GM18502 (cell line): ENCODE measurements at regions not wholly inside any gene's neighbourhood (a gene's known extent, or its start where the extent isn't known, plus 50 kb on each side); places are given as distances from the start of the nearest gene placed in this dataset.

ENCODE experiments used
- ATAC-seq: cut with Tn5 transposase; IDR thresholded peaks from one replicate; pipeline ENCODE4 v1.9.1; 2021; ENCODE audit warnings: mild to moderate bottlenecking; ENCODE audit not compliant: unreplicated experiment, poor library complexity

DNA sequence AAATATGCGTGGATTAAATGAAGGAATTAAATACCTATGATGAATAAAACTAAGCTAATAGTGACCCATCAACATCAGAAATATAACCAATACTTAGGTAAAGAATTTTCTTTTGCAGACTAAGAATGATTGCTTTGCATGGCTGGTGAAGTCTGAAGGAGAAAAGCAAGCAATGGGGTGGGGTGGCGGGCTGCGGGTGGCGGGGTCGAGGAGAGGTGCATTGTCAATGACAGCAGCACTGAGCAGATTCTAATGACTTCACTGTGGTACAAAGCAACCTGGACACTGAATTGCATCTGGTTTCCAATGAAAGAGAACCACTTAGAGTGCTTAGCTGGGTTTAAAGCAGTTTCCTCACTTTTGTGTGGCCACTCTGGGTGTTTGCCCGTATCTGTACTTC is 171.5 kb upstream of the IL12A start:
- ATAC-seq, result no peak

DNA sequence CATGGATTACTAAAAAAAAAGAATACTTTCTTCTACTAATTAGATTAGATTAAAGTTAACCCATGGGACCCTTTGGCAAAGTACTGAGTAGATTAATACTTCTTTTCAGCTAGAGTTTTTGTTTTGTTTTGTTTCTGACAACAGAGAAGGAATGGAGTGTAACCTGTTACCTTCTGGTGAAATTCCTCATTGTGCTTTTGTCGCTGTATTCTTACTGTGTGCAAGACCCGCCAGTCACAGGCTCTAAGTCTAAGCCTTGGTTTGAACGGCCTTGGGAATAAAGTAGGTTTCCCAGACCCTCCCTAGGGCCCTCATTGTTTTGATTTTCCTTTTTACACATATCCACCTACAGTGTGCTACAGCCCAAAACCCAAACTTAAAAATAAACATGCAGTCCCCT is 171.1 kb upstream of the IL12A start:
- no peak for ATAC-seq

DNA sequence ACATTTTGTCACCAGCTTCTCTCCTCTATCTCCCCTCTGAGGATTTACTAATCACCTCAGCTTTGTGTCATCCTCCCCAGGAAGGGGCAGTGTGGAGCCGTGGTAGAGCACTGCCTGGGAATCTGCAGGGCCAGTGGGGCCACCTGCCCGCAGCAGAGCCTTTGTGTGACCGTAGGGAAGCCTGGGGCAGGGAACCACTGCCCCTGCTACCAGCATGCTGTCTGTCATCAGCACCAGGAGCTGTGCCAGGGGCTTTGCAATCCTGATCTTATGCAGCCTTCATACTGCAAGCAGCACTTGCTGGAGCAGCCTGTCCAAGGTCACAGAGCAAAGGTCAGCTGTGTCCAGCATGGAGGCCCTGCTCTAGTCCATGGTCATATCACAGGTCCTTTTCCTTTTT is 170.2 kb upstream of the IL12A start:
- ATAC-seq, result no peak

DNA sequence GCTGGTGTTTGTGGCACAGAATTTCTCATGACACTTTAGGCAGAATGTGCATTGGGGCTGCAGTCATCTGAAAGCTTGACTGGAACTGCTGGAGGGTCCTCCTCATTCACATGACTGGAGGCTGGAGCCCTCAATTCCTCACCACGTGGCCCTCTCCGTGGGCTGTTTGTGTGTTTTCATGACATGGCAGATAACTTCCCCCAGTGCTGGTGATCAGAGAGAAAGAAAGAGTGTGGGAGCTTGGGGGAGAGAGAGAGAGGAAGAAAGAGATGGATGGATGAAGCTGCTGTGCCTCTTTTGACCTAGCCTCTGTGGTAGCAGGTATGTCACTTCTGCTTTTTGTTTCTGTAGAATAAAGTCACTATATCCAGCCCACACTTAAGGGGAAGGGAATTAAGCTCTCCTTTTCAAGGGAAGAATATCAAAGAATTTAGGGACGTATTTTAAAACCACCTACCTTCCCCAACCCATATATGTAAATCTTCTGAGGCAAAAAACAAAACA is 169.6 kb upstream of the IL12A start:
- peak; percentile 63 for ATAC-seq

DNA sequence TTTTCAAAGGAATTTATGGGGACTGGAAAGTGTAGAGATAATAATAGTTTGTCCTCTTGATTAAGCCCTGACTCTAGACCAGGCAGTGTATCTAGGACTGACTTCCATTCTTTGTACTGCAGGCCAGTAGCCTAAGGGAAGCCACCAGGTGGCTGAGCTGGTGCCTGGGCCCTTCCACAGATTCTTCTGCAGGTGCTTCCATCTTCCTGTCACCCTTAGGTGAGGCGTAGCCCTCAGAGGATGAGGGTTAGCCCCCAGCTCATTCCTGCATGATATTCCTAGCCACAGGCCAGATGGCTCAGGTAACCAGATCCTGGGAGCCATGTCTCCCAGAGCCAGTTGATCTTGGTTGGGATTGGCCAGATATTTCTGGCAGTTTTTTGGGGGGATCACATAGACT is 169.0 kb upstream of the IL12A start:
- peak; percentile 21 for ATAC-seq

DNA sequence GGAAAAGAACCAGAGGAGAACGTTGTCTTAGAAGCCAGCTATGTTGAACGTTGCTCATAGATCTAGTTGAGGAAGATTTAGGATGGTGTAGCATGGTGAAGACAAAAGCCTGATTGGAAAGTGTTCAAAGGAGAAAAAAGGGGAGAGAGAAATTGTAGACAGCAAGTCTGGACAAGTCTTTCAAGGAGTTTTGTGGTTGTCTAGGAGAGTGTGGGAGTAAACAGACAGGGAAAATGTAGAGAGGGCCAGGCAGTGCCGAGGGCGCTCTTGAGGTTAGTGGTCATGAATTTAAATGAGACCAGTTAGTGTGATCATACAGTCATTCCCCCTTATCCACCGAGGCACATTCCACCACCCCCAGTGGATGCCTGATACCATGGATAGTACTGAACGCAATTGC is 167.5 kb upstream of the IL12A start:
- no peak for ATAC-seq

DNA sequence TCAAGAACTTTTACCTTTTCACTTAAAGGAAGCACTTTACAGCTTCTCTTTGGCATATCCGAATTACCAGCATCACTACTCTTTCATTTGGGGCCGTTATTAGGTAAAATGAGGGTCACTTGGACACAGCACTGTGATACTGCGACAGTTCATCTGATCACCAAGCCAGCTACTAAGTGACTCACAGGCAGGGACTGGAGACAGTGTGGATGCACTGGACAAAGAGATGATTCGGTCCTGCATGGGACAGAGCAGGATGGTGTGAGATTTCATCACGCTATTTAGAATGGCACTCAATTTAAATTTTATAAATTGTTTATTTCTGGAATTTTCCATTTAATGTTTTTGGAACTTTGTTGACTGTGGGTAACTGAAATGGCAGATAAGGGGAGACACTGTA is 166.9 kb upstream of the IL12A start:
- ATAC-seq, result no peak

DNA sequence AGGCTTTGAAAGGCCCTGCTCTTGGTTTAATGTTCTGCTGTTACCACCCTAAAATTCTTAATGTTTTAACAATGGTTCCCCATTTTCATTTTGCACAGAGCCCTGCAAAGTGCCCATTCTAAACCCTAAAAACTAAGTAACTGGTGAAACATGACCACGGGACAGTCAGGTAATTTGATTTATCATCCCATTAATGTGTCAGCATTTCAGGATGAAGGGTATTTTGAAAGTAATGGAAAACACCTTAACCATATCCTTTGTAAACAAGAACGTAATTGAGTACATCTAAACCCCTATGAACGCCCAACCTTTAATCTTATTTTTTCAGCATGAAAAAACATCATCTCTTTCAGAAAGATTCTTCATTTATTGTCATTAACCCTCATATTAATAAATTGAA is 164.9 kb upstream of the IL12A start:
- no peak for ATAC-seq

DNA sequence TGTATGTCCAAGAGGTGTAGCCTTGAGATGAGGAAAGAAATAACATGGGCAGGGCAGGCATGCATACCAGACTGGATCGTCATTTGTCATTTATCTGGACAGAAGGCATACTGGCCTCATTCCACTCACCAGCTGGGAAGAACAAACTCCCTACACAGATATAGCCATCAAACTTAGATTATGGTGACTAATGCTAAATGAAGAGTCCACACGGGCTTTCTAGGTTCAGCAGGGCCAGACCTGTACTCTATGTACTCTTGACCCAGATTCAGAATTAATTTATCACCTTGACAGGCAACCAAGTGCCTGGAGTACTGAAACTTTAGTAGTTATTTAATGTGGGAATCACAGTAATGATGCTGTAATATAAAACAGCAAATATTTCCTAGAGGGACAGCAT is 164.3 kb upstream of the IL12A start:
- ATAC-seq, result no peak

DNA sequence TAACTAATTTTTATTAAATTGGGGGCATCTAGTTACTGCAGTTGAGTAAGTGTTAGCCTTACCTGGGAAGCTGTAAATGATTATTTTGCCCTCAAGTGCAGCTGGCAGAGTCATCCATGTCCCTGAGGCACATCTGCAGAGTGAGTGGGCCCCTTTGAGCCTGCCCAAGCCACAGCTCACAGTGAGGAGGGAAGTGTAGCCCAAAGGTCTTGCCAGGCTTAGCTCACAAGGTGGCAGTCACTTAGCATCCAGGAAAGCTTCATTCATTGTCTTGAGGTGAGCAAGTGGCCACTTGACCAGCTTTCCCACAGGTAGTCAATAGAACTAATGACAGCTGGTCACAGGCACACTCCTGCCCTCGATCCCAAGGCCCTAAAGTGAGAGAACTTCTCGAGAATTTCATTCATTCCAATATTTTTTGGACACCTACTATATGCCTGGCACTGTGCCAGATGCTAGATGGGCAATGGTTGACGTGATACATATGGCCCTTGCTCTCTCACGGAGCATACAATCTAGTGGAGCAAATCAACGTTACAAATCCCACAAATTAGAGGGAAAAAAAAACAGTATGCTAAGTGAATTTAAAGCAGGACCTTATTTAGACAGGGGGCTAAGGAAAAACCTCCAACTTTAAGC is 163.3 kb upstream of the IL12A start:
- no peak for ATAC-seq

DNA sequence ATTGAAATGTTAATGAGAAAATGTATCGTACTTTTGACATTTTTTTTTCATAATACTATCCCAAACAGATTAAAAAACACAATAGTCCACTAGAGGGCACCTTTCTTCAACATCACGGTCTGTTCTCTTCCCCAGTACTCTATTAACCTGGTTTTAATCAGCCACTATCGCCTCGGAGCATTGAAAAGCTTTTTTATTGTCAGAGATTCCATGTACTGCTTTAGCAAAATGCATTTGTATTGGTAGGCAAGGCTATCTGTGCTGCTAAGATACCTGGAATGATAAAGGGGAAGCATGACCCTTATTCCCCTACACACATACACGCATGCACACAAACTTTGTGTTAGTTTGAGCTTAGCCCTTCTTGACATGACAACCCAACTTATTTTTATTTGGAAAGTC is 160.1 kb upstream of the IL12A start:
- peak; percentile 45 for ATAC-seq

DNA sequence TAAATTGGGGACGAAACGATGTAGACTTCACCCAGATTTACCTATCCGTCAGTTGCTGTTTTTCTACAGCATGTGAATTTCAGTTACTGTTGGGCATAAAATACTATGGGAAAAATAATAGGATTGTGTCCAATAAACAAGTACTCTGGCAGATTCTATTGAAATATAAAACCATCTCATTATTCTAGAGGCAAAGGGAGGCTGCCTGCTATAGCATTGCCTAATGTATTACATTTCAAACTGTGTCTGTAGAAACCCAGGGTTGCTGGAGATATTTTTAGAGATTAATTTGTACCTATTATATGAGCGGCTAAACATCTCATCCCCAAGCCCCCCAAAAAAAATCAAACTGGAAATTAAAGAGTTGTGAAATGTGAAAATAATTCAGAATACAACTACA is 159.6 kb upstream of the IL12A start:
- ATAC-seq, result no peak

DNA sequence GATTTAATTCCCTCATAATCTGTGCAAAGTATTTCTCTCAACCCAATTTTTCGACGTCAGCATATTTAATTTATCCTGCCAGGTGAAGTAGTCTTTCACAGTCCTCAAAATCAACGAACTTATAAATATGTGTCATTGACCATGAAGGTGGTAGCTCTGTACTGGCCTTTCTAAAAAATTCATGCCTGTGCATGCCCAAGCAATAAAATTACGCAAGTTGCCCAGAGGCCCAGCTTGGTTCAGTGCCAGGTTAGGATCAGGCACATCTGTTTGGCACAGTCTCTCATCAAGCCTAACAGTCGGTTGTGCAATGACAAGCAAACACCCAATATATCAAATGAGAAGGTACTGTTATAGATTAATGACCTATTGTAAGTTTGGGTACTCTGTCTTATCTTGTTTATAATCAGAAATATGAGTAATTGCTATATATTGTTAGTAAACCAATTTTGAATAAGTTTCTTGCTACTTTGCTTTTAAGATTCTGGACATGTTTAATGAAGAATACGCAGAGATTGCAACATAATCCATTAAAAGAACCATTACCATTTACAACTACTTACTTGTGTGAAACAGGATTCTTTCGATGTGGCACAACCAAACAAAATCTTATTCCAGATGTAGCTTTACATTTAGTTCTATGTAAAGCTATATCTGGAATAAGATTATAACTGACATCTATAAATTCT is 159.0 kb upstream of the IL12A start:
- no peak for ATAC-seq

DNA sequence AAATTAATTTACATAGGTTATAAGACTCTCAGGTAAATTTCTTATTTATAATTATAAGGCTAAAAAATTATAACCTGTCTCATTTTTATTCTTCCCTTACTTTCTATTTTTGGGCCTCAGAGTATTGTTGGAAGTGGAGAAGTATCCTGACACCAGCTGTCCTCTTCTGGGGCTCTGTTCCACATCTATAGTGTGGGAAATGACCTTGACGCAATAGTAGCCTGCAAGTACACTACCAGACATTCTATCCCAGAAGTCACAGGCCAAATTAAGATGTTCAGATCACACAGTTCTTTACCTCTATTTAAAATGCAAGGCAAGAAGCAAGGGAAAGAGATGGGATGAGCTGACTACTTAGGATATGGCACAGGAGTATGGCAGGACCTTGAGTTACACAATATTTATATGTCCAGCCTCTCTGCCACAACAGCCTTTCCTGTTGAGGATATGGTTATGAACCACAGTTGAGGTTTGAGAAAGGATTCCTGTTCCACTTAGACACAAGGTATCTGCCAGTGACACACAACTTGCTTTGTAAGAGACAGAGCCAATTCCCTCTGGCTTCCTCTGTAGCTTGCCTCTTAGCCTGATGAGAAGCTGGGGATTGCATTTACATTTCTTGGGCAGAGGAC is 158.0 kb upstream of the IL12A start:
- no peak for ATAC-seq

DNA sequence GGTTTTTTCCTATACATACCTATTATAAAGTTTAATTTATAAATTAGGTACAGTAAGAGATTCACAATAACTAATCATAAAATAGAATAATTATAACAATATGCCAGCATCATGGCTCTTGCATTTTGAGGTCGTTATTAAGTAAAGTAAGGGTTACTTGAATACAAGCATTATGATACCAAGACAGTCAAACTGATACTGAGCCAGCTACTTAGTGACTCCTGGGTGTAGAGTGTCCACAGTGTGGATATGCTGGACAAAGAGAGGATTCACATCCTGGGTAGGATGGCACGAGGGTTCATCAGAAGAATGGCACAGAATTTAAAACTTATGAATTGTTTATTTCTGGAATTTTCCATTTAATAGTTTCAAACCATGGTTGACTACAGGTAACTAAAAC is 157.2 kb upstream of the IL12A start:
- peak; percentile 54 for ATAC-seq

DNA sequence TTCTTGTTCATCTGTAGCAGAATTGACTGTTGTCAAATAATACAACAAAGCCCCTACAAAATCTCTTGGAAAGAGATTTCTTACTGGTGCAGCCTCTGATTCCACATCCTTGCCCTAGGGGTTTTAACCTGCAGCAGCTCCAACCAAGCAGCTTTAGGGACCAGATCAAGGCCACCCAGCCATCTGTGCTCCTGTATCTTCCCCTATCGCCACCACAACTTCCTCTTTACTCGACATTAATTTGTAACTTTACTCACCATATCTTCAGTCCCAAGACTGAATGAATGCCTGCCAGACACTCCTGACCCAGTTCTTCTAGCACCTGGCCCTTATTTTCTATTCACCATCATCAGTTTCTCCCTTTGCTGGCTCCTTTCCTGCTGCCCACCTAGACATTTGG is 156.6 kb upstream of the IL12A start:
- peak; percentile 92 for ATAC-seq

DNA sequence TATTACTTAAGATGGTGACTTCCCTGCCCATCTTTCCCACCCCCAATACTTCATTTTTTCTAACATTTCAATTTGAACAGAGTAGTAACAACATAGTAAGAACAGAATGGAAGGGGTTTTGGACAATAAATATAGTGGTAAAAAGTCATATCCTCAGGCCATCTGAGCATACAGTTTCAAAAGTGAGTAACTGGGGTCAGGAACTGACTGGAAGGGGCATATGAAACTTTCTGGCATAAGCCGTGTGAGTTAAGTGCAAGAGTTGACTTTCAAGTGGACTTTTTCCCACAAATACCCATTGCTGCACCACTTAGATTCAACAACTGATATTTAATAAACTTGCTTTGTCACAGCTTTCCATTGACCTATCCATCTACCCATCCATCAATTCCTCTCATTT is 153.5 kb upstream of the IL12A start:
- ATAC-seq, result no peak

DNA sequence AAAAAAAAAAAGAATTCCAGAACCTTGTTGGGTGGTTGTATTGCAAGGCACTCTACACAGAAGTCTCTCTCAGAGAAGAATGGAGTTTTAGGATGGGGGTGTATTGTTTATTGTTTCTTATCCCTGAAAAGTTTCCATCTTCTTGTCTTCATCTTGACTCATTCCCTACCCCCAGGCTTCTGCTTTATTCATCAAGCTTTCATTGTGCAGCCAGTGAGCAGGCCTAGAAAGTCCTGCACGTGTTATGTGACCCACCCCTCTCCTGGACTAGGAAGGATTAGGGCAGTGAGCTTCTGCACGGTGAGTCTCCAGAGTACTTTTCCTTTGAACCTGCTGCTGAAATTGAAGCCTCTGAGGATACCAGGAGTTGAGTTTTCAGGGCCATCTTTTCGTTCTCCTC is 150.9 kb upstream of the IL12A start:
- no peak for ATAC-seq

DNA sequence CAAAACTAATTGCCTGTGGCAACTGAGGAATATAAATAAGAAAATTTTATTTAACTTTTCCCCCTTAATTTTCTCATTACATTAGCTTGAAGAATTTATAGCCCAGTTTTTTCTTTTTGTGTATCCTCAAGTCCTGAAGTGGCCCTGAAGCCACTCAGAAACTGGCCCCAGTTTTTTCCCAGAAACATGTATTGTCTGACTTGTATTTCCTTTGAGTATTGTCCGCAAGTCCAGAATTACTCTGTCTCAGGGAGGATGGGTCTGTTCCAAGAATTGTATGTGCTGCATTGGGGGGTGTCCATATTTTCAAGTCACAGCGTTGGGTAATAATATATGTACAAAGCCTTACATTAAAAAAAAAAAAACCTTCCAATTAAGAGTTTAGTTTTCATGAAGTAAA is 149.7 kb upstream of the IL12A start:
- ATAC-seq, result no peak

DNA sequence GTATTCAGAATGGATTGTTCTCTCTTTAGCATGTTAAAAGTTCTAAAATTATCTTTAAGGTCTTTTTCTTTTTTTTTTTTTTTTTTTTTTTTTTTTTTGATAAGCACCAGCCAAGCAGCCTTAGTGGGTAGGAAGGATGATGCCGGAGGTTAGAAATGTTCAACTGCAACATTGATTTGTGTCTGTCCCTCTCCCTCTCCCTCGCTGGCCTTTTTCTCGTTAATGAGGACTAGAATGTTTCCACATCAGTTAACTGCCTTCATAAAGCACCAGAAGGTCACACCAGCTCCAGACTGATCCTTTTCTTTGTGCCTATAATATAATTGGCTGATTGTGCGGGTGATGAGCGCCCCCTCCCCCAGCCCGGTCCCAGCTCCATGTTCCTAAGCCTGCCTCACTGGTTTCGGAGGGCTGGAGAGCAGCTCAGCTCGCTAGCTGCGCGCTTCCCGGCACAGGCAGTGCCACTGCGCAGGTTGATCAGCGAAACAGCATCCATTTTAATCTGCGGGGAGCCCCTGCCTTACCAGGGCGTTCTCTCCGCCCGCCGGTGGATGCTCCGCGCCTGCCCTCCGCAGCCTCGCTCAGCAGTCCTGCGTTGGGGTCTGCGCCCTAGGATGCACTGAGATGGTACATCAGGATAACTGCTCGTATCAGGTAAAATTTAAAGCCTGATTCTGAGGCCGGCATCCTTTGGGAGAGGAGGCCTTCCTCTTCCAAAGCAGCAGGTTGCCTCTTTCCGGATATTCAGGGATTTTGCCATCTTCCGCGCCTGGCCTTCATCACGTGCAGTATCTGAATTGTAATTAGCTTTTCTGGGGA is 148.9 kb upstream of the IL12A start, which contains the start of gene SCHIP1:
TSS of gene SCHIP1 (plus strand) at position 301 of the 819 bp plus-strand sequence.
- peak; percentile 69 for ATAC-seq
